Upper lobe of right lung (tissue), 1 donor: ENCODE measurements at regions not wholly inside any gene's neighbourhood (a gene's known extent, or its start where the extent isn't known, plus 50 kb on each side); places are given as distances from the start of the nearest gene placed in this dataset.
"Not testable (repeated sequence)": the region's sequence is repeated elsewhere in the genome, so short reads cannot be mapped to it uniquely, and the experiment has no call there.

Source experiments
- ATAC-seq: fragments of 200-7000 bp; cut with Tn5 transposase; one replicate; pipeline ENCODE4 v1.9.1; 2020; ENCODE audit warnings: mild to moderate bottlenecking, moderate library complexity
- DNase-seq: peaks from one replicate; pipeline ENCODE4 v3.0.0-alpha.2; 2020
- H3K27ac ChIP-seq: fragments of 200-600 bp; one replicate; pipeline ENCODE4 v1.8.0; 2022
- H3K27me3 ChIP-seq: fragments of 200-600 bp; one replicate; pipeline ENCODE4 v1.8.0; 2022; ENCODE audit warnings: mild to moderate bottlenecking
- H3K36me3 ChIP-seq: fragments of 200-600 bp; one replicate; pipeline ENCODE4 v1.8.0; 2022
- H3K4me1 ChIP-seq: fragments of 200-600 bp; one replicate; pipeline ENCODE4 v1.8.0; 2022
- H3K4me3 ChIP-seq: fragments of 200-600 bp; one replicate; pipeline ENCODE4 v1.8.0; 2022; ENCODE audit warnings: mild to moderate bottlenecking
- H3K9me3 ChIP-seq: fragments of 200-600 bp; one replicate; pipeline ENCODE4 v1.8.0; 2022
- CTCF ChIP-seq: fragments of 200-600 bp; IDR thresholded peaks from one replicate; pipeline ENCODE4 v1.8.0; 2022; ENCODE audit warnings: antibody characterized with exemption
- intact Hi-C: fragments of 100-400 bp; cut with DNase I; formaldehyde crosslinking; loops from one replicate; pipeline ENCODE4 v1.11.0; 2022
- donor health status: DM: no; HTN: yes; CAD: no; lungs with severe emphysema.

- Histone ChIP-seq H3K27me3 (no peaks in the 10 kb centered on the region), H3K4me3 (no peak overlapping the region), H3K9me3 (no peaks in the 10 kb centered on the region), H3K36me3 (no peaks in the 10 kb centered on the region), H3K27ac (no peak overlapping the region), H3K4me1 (no peaks in the 10 kb centered on the region)
- no peak for TF ChIP-seq CTCF
- no peak for ATAC-seq
- no peak for DNase-seq
- intact Hi-C loops: no loop called here
Measured at GRCh38 chr4:110865611-110866259, 242.9 kb upstream of the PITX2 start.

GRCh38 chr4:110867251-110867960 lies 244.5 kb upstream of the PITX2 start:
- Histone ChIP-seq H3K27me3 (no peaks in the 10 kb centered on the region), H3K4me1 (no peaks in the 10 kb centered on the region), H3K4me3 (no peak overlapping the region), H3K36me3 (no peaks in the 10 kb centered on the region), H3K27ac (no peak overlapping the region), H3K9me3 (no peaks in the 10 kb centered on the region)
- no peak for TF ChIP-seq CTCF
- no peak for ATAC-seq
- intact Hi-C loops: no loop called here
- no peak for DNase-seq

- no peaks in the 10 kb centered on the region for H3K9me3 ChIP-seq
- ATAC-seq (no peak), DNase-seq (no peak)
- no peak overlapping the region for H3K4me3 ChIP-seq
- no peak overlapping the region for H3K27ac ChIP-seq
- no peaks in the 10 kb centered on the region for H3K27me3 ChIP-seq
- no peaks in the 10 kb centered on the region for H3K36me3 ChIP-seq
- H3K4me1 ChIP-seq: no peaks in the 10 kb centered on the region
- intact Hi-C loops: no loop called here
- TF ChIP-seq CTCF: no peak
Measured at GRCh38 chr4:110867981-110868720, 245.3 kb upstream of the PITX2 start.

- ATAC-seq (no peak), DNase-seq (no peak)
- H3K27ac ChIP-seq: no peak overlapping the region
- H3K4me3 ChIP-seq: no peak overlapping the region
- H3K4me1 ChIP-seq: no peaks in the 10 kb centered on the region
- H3K9me3 ChIP-seq: no peaks in the 10 kb centered on the region
- H3K36me3 ChIP-seq: no peaks in the 10 kb centered on the region
- intact Hi-C loops: no loop called here
- no peak for TF ChIP-seq CTCF
- H3K27me3 ChIP-seq: no peaks in the 10 kb centered on the region
Measured at GRCh38 chr4:110869114-110869513, 246.2 kb upstream of the PITX2 start.

- H3K9me3 ChIP-seq: no peaks in the 10 kb centered on the region
- ATAC-seq (no peak), DNase-seq (no peak)
- H3K36me3 ChIP-seq: no peaks in the 10 kb centered on the region
- no peaks in the 10 kb centered on the region for H3K27me3 ChIP-seq
- TF ChIP-seq CTCF: no peak
- H3K4me1 ChIP-seq: no peaks in the 10 kb centered on the region
- H3K4me3 ChIP-seq: no peak overlapping the region
- no peak overlapping the region for H3K27ac ChIP-seq
- intact Hi-C loops: no loop called here
Measured at GRCh38 chr4:110869862-110870572, 247.1 kb upstream of the PITX2 start.

GRCh38 chr4:110876214-110876613 lies 253.3 kb upstream of the PITX2 start:
- DNase-seq, H3K27ac ChIP-seq, H3K9me3 ChIP-seq, intact Hi-C loops, H3K4me3 ChIP-seq, H3K27me3 ChIP-seq, H3K36me3 ChIP-seq, H3K4me1 ChIP-seq, ATAC-seq: not testable (repeated sequence)
